A673 (cell line): ENCODE measurements at regions not wholly inside any gene's neighbourhood (a gene's known extent, or its start where the extent isn't known, plus 50 kb on each side); places are given as distances from the start of the nearest gene placed in this dataset.

Experiments used
- EZH2 ChIP-seq: fragments of 200-600 bp; sonication (generic); IDR thresholded peaks from 2 replicates; pipeline ENCODE4 v1.6.1; 2017; ENCODE audit warnings: borderline replicate concordance, low read depth, mild to moderate bottlenecking, mixed read lengths, antibody characterized with exemption, low read length; ENCODE audit not compliant: poor library complexity, severe bottlenecking
- TF ChIP-seq, protein P1 (sequence below): fragments of 300-800, 200-600 bp; sonication (generic); conservative IDR thresholded peaks from 2 replicates; pipeline ENCODE4 v1.5.1; 2017; ENCODE audit warnings: low read depth, mild to moderate bottlenecking, antibody characterized with exemption, low read length, moderate library complexity, mixed read lengths

DNA sequence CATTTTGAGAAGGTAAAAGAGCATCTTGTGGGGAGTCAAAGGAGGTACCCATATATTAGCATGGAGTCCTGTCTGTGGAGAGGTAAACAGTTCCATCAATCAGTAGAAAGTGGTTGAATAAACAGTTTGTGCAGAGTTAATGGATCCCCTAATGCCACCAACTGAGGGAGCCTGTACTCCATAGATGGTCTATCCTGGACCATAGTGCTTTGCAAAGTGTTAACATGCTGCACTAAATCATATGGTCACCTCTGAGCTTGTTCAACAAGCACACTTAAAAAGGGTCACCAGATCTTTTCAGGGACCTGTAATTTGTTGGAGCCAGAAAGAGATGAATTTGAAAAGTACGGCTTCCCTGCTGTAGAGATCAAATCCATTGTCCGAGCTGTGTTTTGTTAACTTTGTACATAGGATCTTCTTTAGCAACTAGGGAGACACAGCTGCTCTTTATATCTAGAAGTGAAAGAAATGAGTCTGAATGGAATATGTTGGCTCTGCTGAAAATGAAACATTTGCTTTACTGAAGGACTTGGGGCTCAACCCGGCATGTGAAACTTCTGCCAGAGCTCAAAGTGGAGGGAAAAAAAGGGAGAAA, 366.4 kb downstream of the ETNK1 start:
- TF ChIP-seq, protein P1, sequence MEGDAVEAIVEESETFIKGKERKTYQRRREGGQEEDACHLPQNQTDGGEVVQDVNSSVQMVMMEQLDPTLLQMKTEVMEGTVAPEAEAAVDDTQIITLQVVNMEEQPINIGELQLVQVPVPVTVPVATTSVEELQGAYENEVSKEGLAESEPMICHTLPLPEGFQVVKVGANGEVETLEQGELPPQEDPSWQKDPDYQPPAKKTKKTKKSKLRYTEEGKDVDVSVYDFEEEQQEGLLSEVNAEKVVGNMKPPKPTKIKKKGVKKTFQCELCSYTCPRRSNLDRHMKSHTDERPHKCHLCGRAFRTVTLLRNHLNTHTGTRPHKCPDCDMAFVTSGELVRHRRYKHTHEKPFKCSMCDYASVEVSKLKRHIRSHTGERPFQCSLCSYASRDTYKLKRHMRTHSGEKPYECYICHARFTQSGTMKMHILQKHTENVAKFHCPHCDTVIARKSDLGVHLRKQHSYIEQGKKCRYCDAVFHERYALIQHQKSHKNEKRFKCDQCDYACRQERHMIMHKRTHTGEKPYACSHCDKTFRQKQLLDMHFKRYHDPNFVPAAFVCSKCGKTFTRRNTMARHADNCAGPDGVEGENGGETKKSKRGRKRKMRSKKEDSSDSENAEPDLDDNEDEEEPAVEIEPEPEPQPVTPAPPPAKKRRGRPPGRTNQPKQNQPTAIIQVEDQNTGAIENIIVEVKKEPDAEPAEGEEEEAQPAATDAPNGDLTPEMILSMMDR, result no peak
- no peak for TF ChIP-seq EZH2
